Ishikawa (cell line): ENCODE measurements at regions not wholly inside any gene's neighbourhood (a gene's known extent, or its start where the extent isn't known, plus 50 kb on each side); places are given as distances from the start of the nearest gene placed in this dataset.

ENCODE experiments used
- CEBPB ChIP-seq: IDR thresholded peaks from 2 replicates; pipeline ENCODE4 v1.6.1; 2012
- CREB1 ChIP-seq: IDR thresholded peaks from 2 replicates; pipeline ENCODE4 v1.6.1; 2012; ENCODE audit warnings: low read depth
- RAD21 ChIP-seq: IDR thresholded peaks from 2 replicates; pipeline ENCODE4 v1.6.1; 2012; ENCODE audit warnings: low read depth
- REST ChIP-seq: IDR thresholded peaks from 2 replicates; pipeline ENCODE4 v1.6.1; 2012; ENCODE audit warnings: low read depth, mild to moderate bottlenecking
- TAF1 ChIP-seq: IDR thresholded peaks from 2 replicates; pipeline ENCODE4 v1.6.1; 2012; ENCODE audit warnings: low read depth, mild to moderate bottlenecking
- USF1 ChIP-seq: IDR thresholded peaks from 2 replicates; pipeline ENCODE4 v1.6.1; 2012
- TF ChIP-seq, protein P1 (sequence below): IDR thresholded peaks from 2 replicates; pipeline ENCODE4 v1.6.1; 2012

DNA sequence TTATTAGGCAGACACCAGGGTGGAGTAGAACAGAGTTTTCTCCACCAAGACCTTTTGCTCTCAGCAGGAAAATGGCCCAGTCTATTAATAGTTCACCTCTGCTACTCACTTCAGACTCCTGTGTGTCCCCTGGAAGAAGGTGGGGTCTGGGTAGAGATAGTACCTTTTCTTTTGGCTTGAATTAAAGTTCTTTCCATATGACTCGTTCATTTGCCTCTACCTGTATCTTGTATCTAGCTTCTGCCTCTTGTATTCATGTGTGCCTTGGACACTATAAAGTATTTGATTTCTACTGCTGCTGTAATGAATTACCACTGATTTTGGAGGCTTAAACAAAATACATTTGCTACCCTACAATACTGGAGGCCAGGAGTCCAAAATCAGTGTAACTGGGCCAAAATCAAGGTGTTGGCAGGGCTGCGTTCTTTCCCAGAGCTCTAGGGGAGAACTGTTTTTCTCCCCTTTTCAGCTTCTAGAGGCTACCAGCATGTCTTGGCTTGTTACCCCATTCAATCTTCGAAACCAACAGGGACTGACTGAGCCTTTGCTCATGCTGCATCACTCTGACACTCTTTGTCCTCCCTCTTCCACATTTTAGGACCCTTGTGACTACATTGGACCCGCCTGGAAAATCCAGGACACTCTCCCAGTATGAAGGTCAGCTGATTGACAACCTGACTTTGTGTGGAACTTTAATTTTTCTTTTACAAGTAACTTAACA, 155.6 kb upstream of the PRSS58 start:
- TF ChIP-seq USF1 (no peak), REST (no peak), CEBPB (no peak), CREB1 (no peak), RAD21 (no peak), TAF1 (no peak)
- TF ChIP-seq, protein P1, sequence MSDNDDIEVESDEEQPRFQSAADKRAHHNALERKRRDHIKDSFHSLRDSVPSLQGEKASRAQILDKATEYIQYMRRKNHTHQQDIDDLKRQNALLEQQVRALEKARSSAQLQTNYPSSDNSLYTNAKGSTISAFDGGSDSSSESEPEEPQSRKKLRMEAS: no peak
